Osteocyte (in vitro differentiated cells): ENCODE measurements at regions not wholly inside any gene's neighbourhood (a gene's known extent, or its start where the extent isn't known, plus 50 kb on each side); places are given as distances from the start of the nearest gene placed in this dataset.

Experiments
- DNase-seq: peaks from one replicate; pipeline ENCODE4 v3.0.0; 2021; ENCODE audit warnings: mixed read lengths; ENCODE audit not compliant: unreplicated experiment; ENCODE audit errors: extremely low spot score
- H3K27ac Mint-ChIP-seq: one replicate; pipeline ENCODE4 v1.8.0; 2021; ENCODE audit warnings: mild to moderate bottlenecking, mixed read lengths; ENCODE audit not compliant: unreplicated experiment
- H3K27me3 Mint-ChIP-seq: one replicate; pipeline ENCODE4 v1.8.0; 2021; ENCODE audit warnings: mixed read lengths; ENCODE audit not compliant: unreplicated experiment
- H3K36me3 Mint-ChIP-seq: one replicate; pipeline ENCODE4 v1.8.0; 2021; ENCODE audit warnings: mixed read lengths; ENCODE audit not compliant: unreplicated experiment
- H3K4me1 Mint-ChIP-seq: one replicate; pipeline ENCODE4 v1.8.0; 2021; ENCODE audit warnings: mixed read lengths; ENCODE audit not compliant: unreplicated experiment
- H3K4me3 Mint-ChIP-seq: one replicate; pipeline ENCODE4 v1.8.0; 2021; ENCODE audit warnings: mild to moderate bottlenecking, moderate library complexity, mixed read lengths; ENCODE audit not compliant: unreplicated experiment
- H3K9me3 Mint-ChIP-seq: one replicate; pipeline ENCODE4 v1.8.0; 2021; ENCODE audit warnings: mixed read lengths; ENCODE audit not compliant: unreplicated experiment
- TF ChIP-seq, protein P1 (sequence below): fragments of 200-600 bp; sonication (generic); IDR thresholded peaks from 2 replicates; pipeline ENCODE4 v1.5.0; 2021; ENCODE audit warnings: antibody characterized with exemption, mild to moderate bottlenecking, moderate library complexity

DNA sequence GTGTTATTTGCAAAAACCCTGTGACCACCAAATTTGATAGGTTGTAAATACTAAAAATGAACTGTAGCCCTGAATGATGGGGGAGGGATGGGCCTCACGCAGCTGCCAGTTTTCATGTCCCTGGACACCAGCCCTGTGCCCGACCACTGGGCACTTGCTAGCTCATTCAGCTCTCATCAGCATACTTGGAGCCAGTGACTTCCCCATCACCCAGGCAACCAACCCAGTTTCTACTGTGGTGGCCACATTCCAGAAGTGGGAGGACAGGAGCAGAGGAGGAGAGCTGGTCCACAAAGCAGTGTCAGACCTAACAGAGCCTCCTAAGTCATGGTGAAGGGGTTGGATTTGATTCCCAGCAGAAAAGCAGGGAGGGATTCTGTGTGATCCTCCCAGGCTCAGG, 128.2 kb downstream of the CPEB2 start:
- Mint-ChIP-seq H3K27me3 (peaks cover 50% of the 10 kb centered on the region), H3K36me3 (no peaks in the 10 kb centered on the region), H3K4me1 (peaks cover 4% of the 10 kb centered on the region), H3K4me3 (no peak overlapping the region), H3K27ac (no peak overlapping the region), H3K9me3 (no peaks in the 10 kb centered on the region)
- no peak for DNase-seq
- TF ChIP-seq, protein P1, sequence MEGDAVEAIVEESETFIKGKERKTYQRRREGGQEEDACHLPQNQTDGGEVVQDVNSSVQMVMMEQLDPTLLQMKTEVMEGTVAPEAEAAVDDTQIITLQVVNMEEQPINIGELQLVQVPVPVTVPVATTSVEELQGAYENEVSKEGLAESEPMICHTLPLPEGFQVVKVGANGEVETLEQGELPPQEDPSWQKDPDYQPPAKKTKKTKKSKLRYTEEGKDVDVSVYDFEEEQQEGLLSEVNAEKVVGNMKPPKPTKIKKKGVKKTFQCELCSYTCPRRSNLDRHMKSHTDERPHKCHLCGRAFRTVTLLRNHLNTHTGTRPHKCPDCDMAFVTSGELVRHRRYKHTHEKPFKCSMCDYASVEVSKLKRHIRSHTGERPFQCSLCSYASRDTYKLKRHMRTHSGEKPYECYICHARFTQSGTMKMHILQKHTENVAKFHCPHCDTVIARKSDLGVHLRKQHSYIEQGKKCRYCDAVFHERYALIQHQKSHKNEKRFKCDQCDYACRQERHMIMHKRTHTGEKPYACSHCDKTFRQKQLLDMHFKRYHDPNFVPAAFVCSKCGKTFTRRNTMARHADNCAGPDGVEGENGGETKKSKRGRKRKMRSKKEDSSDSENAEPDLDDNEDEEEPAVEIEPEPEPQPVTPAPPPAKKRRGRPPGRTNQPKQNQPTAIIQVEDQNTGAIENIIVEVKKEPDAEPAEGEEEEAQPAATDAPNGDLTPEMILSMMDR = no peak

DNA sequence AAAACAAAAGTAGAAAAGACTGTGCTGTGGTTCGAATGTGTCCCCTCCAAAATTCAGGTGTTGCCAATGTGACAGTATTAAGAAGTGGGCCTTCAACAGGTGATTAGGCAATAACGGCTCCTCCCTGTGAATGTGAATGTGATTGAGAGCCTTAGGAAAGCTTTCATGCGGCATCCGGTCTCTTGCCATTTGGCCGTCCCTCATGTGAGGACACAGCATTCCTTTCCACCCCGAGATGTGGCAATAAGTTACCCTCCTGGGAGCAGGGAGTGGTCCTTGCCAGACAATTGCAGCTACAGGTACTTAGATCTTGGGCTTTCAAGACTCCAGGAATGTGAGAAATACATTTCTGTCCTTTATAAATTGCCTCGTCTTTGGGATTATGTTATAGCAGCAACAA, 129.3 kb downstream of the CPEB2 start:
- TF ChIP-seq, protein P1 = no peak
- peaks cover 43% of the 10 kb centered on the region for H3K27me3 Mint-ChIP-seq
- no peak overlapping the region for H3K27ac Mint-ChIP-seq
- no peak for DNase-seq
- H3K4me1 Mint-ChIP-seq = peaks cover 4% of the 10 kb centered on the region
- no peak overlapping the region for H3K4me3 Mint-ChIP-seq
- no peaks in the 10 kb centered on the region for H3K36me3 Mint-ChIP-seq
- H3K9me3 Mint-ChIP-seq = peaks cover 4% of the 10 kb centered on the region

DNA sequence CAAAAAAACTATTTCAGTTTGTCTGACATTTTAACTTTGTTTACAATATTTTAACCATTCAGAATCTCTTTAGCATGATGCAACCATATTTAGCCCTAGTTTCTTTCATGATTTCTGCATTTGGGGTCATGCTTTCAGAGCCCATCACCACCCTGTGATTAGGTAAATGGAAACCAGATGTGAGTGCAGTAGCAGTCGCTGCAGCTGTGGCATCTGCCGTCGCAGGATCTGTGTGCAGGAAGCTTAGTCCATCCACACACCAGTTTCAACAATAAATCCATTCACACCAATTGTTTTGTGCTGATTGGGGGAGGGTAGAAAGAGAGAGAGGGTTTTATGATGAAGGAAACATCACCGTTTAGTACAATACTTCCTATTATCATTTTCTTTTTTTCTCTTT, 130.5 kb downstream of the CPEB2 start:
- H3K4me3 Mint-ChIP-seq = no peak overlapping the region
- no peaks in the 10 kb centered on the region for H3K36me3 Mint-ChIP-seq
- peaks cover 46% of the 10 kb centered on the region for H3K27me3 Mint-ChIP-seq
- H3K27ac Mint-ChIP-seq = no peak overlapping the region
- H3K9me3 Mint-ChIP-seq = peaks cover 8% of the 10 kb centered on the region
- TF ChIP-seq, protein P1 = no peak
- DNase-seq = no peak
- H3K4me1 Mint-ChIP-seq = peaks cover 4% of the 10 kb centered on the region

DNA sequence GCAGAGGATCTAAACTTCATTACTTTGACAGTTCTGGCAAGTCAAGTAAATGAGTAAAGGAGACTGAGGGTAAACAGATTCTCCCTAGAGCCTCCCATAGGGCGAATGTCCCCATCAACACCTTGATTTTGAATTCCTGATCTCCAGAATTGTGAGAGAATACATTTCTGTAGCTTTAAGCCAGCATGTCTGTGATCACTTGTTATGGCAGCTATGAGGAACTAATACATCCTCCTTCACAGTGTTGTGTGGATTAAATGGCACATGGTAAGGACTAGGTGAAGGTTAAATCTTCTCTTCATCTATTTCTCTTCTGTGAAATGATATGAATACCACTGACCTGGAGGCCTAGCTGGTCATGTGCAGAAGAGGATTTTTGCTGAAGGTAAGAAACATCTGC, 137.3 kb downstream of the CPEB2 start:
- Mint-ChIP-seq H3K27me3 (peaks cover 12% of the 10 kb centered on the region), H3K9me3 (peaks cover 8% of the 10 kb centered on the region), H3K4me3 (no peak overlapping the region), H3K4me1 (peaks cover 4% of the 10 kb centered on the region), H3K36me3 (no peaks in the 10 kb centered on the region), H3K27ac (no peak overlapping the region)
- DNase-seq = no peak
- TF ChIP-seq, protein P1 = no peak

DNA sequence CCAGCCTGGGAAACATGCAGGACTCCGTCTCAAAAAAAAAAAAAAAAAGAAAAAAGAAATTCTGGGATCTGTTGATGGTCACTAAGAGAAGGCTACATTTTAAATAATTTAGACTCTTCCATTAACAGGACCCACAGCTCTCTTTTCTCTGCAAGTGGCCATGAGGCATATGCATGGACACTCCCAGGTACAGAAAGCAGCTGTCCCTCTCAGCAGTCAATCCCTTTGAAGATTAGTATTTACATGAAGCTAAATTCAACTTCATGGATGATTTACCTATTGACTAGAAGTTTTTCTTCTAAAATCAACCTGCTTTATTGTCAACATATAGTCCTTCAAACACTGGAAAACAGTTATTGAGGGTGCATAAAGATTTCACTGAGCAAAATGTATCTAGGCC, 139.9 kb downstream of the CPEB2 start:
- Mint-ChIP-seq H3K27ac (no peak overlapping the region), H3K4me1 (peaks cover 4% of the 10 kb centered on the region), H3K4me3 (no peak overlapping the region), H3K27me3 (peaks cover 6% of the 10 kb centered on the region), H3K9me3 (no peaks in the 10 kb centered on the region), H3K36me3 (no peaks in the 10 kb centered on the region)
- TF ChIP-seq, protein P1 = no peak
- no peak for DNase-seq
